GM12873 (cell line): ENCODE measurements at regions not wholly inside any gene's neighbourhood (a gene's known extent, or its start where the extent isn't known, plus 50 kb on each side); places are given as distances from the start of the nearest gene placed in this dataset.

Experiments
- TF ChIP-seq, protein P1 (sequence below): IDR thresholded peaks from 2 replicates; pipeline ENCODE4 v1.5.1; 2012; ENCODE audit warnings: low read depth, mild to moderate bottlenecking, moderate library complexity, low read length, control low read depth; ENCODE audit not compliant: insufficient read depth; ENCODE audit errors: missing control alignments

DNA sequence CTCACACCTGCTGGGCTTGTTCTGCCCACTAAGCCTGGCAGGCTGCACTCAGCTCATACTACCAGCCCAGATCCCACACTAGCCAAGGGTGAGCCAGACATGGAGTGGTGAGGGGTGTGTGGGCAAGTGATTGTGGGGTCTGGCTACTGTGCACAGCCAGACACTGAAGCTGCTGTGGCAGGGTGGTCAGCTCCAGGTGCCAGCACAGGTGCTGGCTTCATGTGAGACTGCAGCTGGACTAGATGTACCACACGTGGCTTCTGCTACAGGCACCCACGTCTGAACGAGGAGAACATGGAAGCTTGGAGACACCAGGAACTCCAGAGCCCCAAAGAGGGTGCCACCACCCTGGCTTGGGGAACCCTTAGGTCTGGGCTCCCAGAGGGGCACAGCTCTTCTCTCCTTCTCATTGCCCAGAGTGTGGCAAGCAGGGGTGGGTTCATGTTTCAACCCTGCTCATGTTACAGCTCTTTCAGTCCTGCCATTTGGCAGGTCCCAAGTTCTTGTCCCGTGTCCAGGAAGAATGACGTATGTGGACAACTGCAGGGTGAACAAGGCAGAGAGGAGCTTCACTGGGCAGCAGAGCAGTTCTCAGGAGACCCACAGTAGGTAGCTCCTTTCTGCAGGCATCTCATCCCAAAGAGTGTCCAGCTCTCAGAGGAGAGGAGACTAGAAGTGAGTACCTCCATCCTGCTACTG is 1624.2 kb upstream of the TMEFF2 start:
- TF ChIP-seq, protein P1, sequence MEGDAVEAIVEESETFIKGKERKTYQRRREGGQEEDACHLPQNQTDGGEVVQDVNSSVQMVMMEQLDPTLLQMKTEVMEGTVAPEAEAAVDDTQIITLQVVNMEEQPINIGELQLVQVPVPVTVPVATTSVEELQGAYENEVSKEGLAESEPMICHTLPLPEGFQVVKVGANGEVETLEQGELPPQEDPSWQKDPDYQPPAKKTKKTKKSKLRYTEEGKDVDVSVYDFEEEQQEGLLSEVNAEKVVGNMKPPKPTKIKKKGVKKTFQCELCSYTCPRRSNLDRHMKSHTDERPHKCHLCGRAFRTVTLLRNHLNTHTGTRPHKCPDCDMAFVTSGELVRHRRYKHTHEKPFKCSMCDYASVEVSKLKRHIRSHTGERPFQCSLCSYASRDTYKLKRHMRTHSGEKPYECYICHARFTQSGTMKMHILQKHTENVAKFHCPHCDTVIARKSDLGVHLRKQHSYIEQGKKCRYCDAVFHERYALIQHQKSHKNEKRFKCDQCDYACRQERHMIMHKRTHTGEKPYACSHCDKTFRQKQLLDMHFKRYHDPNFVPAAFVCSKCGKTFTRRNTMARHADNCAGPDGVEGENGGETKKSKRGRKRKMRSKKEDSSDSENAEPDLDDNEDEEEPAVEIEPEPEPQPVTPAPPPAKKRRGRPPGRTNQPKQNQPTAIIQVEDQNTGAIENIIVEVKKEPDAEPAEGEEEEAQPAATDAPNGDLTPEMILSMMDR = no peak

DNA sequence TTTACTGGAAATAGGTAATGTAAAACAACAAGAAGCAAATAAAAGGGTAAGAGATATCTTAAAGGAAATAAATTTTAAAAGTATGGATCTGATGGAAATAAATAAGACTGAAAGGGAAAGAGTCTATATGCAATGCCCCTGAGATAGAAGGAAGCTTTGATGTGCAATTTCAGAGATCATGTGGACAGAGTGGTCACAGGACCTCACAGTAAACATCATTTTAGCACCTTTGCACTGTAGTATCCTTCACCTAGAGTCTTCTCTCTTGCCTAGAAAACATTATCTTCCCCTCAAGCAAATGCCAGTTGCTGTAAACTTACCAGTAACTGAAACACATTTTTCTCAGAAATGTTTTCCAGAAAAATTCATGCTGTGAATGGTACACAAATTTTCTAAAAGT is 1621.3 kb upstream of the TMEFF2 start:
- TF ChIP-seq, protein P1 = no peak

DNA sequence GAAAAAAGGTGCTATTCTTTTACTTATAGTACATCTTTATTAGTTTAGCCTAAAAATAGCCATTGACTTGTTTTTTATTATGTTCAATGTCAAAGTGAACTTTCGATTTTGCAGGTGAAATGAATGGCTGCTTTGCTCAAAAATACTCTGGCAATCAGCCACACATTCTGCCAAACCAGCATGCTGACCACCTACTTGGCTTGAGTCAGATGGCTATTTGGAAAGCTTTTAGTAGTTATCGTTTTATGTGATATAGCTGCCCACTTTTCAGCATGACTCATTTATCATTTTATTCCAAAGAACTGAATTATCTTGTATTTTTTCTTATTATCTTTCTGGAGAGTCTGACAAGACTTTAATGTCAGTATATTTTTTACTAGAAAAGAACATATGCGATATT is 1615.8 kb upstream of the TMEFF2 start:
- TF ChIP-seq, protein P1 = no peak

DNA sequence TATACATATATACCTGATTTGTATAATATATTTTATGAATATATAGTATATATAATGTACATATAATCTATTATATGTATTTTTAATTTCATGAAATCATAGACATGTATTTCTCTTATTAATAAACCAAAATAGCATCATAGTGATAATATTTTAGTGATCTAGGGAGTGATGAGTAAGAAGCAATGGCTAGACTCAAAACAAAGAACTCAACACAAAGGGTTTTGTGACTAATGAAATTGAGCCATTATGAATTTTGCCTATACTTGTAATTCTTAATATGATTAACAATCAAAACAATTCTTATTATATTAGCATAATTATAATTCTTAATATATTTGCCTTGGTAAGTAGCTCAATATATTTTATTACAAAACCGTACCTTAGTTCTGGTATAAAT is 1614.1 kb upstream of the TMEFF2 start:
- TF ChIP-seq, protein P1 = no peak

DNA sequence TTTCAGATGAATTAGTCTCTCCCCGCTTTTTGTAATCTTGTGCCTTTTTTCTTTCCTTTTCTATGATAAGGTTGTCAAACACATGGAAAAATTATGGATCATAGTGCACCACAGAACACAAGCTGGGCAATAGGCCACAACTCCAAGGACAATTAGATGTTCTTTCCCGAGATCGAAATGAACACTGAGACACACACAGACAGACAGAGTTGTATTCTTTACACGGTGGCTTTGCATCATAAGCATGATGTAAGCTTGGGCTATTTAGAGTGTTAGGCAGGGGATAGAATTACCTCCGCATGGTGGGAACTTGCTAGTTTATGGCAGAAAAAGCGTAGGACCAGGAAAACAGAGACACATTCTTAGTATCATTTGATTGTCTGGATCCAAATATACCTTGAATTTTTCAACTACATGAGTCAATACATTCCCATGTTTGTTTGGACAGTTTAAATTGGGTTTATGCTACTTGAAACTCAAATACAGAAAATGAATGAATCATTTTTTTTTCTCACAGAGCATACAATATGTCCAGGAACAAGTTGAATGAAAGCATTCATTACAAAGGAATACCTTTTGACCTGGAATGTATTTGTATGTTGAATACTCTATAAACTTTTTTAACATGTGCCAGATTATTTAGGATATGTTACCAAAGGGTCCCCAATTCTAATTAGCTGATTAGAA is 1611.5 kb upstream of the TMEFF2 start:
- TF ChIP-seq, protein P1 = no peak

DNA sequence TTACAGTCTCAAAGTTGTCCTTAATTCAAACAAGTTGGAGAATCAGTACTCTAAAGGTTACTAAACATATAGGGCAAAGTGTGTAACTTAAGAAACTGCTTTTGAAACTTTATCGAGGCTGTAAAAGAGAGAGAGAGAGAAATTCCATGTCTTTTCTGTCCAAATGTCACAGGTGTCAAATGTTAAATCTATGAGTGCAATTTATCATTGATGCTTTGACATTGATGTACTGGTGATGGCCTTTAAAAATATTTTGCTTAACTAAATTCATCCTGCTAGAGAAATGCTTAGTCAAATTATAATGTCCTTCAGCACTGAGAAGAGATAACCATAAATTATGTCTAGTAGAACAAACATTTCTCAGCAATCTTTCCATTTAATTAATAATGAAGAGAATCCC is 1602.1 kb upstream of the TMEFF2 start:
- TF ChIP-seq, protein P1 = no peak

DNA sequence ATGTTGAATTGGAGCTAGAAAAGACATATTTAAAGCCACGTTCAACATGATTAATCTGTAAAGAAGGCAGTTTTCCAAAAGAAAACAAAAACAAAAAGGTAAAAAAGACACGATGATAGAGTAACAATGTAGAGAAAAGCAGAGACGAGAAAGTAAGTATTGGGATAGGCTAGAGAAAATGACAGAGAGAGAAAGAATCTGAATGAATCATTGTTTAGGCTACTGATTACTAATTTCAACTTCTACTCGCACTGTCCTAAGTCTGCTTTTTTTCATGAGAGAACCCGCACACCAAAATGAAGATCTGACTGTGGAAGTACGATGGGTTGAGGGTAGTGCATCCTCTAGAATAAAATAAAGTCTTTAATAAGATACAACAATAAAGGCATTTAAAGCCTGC is 1599.2 kb upstream of the TMEFF2 start:
- TF ChIP-seq, protein P1 = no peak
